ENCODE measurements at regions not wholly inside any gene's neighbourhood (a gene's known extent, or its start where the extent isn't known, plus 50 kb on each side); places are given as distances from the start of the nearest gene placed in this dataset.
"Not testable (repeated sequence)": the region's sequence is repeated elsewhere in the genome, so short reads cannot be mapped to it uniquely, and the experiment has no call there.

GRCh38 chr10:129165076-129165720 lies 301.8 kb upstream of the MGMT start:
- DNase-seq (ENCODE audit: low read depth) = no peak

- no peak for DNase-seq (ENCODE audit: low read depth)
Measured at GRCh38 chr10:129165770-129166169, 301.3 kb upstream of the MGMT start.

DNA sequence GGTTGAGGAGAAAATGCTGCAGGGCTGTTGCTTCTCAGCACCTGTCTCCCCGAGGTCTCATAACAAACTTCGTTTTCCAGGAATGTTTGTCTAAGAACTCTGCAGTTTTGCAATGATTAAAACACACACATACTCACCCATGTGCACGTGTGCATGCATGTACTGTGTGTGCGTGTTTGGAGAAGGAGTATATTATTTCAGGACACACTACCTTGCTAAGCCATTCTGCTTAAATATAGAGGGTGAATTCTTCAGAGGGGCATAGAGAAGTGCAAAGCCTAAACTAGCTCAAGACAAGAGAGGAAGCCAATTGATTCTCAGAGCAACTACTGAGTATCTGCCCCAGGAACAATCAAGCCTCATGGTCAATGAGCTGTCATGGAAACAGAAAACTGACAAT lies 298.4 kb upstream of the MGMT start:
- no peak for DNase-seq (ENCODE audit: low read depth)

- DNase-seq (ENCODE audit: low read depth) = no peak
Measured at GRCh38 chr10:129169115-129169514, 297.9 kb upstream of the MGMT start.

DNA sequence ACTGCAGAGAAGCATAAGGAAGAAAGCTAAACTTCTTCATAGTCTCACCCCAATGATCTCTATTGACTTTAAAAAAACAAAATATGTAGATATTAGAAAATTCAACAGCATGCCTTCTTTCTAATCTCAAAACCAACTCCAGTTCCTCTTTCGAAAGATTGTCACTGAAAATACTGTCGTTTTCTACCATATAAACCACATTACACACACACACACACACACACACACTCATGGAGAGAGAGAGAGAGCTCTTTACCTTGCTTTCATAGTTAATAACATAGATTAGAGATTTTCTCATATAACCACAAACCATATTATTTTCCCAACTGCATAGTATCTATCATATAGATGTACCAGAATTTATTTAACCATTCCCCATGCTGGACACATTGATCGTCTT lies 296.2 kb upstream of the MGMT start:
- no peak for DNase-seq (ENCODE audit: low read depth)

- no peak for DNase-seq (ENCODE audit: low read depth)
Measured at GRCh38 chr10:129171812-129172211, 295.2 kb upstream of the MGMT start.

DNA sequence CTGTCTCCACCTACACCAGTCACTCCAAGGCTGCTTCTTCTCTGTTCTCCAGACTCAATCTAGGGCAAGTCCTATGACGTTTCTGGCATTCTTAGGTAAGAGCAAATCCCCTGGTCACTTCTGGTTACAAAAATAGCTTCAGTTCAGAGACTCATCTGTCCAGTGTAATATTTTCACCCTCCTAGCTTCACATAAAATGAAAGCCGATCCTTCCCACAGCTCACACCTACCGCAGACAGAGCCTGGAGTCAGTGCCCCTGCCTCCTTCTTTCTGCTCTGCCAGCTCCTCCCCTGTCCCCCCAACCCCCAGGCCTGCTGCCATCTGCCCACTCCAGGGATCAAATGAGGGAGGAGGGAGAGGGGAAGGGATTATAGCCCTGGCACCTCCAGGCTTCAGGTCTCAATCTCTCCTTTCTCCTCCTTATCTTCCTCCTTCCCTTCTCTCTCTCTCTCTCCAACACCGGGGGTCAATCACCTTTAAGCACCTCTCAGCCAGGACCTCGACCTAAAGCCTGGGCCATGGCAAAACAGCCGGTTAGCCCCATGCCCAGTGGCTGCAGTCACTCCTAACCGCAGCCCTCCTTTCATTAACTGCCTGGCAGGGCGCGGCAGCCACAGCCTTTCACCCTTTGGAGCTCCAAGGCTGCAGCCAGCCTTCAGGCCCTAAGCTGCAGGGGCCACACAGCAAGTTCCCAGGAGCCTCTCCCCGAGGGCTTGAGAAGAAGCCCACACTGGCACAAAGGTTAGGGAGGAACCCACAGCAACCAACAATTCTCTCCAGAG lies 292.6 kb upstream of the MGMT start:
- DNase-seq (ENCODE audit: low read depth) = no peak

- DNase-seq (ENCODE audit: low read depth) = no peak
Measured at GRCh38 chr10:129179245-129179971, 287.6 kb upstream of the MGMT start.

- no peak for DNase-seq (ENCODE audit: low read depth)
Measured at GRCh38 chr10:129179972-129180678, 286.9 kb upstream of the MGMT start.

GRCh38 chr10:129184196-129184595 lies 282.8 kb upstream of the MGMT start:
- DNase-seq (ENCODE audit: low read depth) = no peak

DNA sequence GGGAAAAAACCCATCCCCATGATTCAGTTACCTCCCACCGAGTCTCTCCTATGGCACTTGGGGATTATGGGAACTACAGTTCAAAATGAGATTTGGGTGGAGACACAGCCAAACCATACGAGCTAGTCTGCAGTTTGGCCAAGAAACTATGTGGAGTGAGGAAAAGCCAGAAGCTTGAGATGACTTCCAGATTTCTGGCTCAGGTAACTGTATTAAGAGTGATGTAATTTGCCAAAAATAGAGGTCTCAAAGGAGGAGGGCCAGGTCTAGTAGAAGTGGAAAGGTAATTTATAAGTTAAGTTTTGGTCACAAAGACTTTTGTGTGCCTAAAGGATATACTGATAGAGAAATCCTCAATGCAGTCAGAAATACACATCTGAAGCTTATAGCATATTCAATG lies 279.7 kb upstream of the MGMT start:
- DNase-seq (ENCODE audit: low read depth) = no peak

GRCh38 chr10:129191797-129192196 lies 275.2 kb upstream of the MGMT start:
- no peak for DNase-seq (ENCODE audit: low read depth)

- no peak for DNase-seq (ENCODE audit: low read depth)
Measured at GRCh38 chr10:129192344-129193128, 274.5 kb upstream of the MGMT start.

- DNase-seq (ENCODE audit: low read depth) = no peak
Measured at GRCh38 chr10:129193148-129193547, 273.9 kb upstream of the MGMT start.

- DNase-seq (ENCODE audit: low read depth) = no peak
Measured at GRCh38 chr10:129194181-129194870, 272.7 kb upstream of the MGMT start.

DNA sequence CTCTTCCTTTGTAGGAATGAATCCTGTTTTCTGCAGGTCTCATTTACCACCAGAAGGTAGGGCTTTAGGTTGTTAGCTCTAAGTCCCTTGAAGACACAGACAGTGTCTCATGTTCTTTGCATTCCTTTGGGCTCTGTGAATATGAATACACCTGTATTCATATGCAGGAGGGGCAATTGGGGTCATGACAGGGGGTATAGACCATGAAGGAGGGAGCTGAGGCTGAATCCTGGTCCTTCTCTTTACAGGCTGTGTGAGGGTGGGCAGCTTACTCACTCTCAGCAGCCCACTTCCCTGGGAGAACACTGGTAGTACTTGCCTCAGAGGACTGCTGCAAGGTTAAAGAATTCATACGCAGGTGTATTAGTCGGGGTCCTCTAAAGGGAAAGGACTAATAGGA lies 267.2 kb upstream of the MGMT start:
- no peak for DNase-seq (ENCODE audit: low read depth)

DNA sequence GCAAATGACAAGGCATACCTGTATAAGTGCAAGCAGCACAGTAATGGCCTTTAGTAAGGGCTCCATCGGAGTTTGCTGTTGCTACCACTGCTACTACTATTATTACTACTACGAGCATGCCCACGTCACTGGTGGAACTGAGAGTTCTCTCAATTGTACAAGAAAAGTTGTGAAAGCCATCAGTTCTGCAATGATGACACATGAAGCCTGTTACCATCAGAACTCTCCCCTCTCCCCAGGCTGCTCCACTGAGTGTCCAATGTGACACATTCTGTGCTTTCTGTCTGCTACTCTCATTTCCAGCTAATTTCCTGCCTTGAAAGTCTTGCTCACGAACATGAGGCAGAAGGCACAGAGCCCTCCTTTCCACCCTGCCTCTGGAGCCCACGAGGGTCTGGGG lies 263.2 kb upstream of the MGMT start:
- no peak for DNase-seq (ENCODE audit: low read depth)

DNA sequence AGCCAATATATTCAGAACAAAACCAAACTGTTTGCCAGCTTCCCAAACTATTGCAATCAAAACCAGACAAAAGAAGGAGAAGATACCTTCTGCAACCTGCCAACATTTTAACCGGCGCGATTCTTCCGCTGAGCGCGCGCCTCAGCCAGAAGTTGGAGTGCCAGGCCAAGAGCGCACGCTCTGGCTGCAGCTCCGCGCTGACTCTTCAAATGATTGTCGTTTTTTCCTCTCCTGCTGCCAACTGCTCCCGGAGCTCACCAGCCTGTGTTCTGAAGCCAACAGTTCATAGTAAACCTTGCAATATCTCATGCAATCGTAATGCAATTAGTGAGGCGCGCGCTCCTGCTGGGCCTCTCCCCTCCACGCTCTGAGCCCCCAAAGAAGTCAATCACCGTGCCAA lies 259.7 kb upstream of the MGMT start:
- DNase-seq (ENCODE audit: low read depth) = no peak

DNA sequence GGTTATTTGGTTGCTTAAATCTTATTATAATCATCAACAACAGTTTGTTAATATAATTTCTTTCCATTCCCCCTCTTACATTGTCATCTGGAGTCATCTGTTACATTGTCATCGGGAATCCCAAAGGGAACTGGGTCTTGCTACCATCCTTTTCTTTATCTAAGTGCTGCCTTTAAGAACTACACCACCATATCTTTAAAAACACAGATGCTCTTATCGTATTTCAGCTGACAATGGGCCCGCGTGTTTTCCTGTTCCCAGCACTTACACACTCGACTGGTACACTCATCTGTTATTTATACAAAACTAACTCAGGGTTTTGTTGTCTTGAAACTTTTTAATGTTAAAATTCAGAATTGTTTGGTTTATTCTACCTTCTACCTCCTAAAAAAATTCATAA lies 256.2 kb upstream of the MGMT start:
- no peak for DNase-seq (ENCODE audit: low read depth)

DNA sequence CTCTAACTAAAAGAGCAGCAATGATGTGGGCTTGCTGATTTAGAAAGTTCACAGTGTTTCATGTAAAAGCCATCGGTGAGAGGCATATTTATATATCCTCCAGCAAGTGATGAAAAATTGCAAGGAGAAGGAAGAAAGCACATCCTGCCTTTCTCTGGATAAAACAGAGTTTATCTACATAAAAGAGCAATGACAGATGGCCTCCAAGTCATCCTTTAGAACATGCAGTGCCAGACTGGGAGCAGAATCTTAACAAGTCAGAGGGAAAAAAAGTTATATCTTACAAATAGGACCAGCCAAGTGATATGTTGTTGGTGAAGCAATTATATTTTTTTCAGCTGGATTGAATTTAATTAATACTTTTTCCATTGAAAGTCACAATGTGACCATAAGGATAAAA lies 253.8 kb upstream of the MGMT start:
- no peak for DNase-seq (ENCODE audit: low read depth)

- DNase-seq (ENCODE audit: low read depth) = not testable (repeated sequence)
Measured at GRCh38 chr10:129213996-129214395, 253.0 kb upstream of the MGMT start.
